ENCODE measurements at regions not wholly inside any gene's neighbourhood (a gene's known extent, or its start where the extent isn't known, plus 50 kb on each side); places are given as distances from the start of the nearest gene placed in this dataset.

DNA sequence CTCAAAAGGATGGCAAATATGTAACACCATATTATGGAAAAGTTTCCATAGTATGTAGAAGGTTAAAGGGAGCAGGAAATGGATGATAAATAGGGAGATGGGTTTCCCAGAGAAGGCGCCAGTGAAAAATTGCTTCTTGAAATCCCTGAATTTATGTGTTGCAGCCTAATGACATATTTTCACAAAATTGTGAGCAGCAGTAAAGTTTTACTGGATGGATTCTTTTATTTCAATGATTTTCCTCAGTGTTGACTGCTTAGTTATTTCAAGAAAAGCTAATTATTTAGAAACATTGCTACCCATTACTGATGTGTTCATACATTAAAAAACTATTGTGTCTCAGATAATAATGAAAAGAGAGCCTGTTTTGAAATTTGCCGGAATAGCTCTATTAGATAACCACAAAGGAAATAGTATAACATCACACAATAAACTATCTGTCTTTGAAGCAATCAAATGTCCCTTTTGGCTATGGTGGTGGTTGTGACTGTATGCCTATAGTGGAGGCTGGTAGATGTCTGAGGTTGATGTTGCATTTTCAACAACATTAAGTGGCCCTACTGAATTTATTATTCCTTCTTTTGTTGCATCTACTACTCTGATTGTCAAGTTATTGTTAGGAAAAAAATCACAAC, 169.9 kb upstream of the HAND2 start:
- H3K9me3 Mint-ChIP-seq, result peaks cover 4% of the 10 kb centered on the region
- no peaks in the 10 kb centered on the region for H3K27me3 Mint-ChIP-seq
- H3K4me3 Mint-ChIP-seq, result no peak overlapping the region
- H3K36me3 Mint-ChIP-seq, result no peaks in the 10 kb centered on the region
- no peak for ATAC-seq
- no peaks in the 10 kb centered on the region for H3K4me1 Mint-ChIP-seq
- H3K27ac Mint-ChIP-seq, result no peak overlapping the region

GRCh38 chr4:173698557-173699262, 168.7 kb upstream of the HAND2 start:
- Mint-ChIP-seq H3K4me3 (no peak overlapping the region), H3K4me1 (no peaks in the 10 kb centered on the region)
- no peak for ATAC-seq

DNA sequence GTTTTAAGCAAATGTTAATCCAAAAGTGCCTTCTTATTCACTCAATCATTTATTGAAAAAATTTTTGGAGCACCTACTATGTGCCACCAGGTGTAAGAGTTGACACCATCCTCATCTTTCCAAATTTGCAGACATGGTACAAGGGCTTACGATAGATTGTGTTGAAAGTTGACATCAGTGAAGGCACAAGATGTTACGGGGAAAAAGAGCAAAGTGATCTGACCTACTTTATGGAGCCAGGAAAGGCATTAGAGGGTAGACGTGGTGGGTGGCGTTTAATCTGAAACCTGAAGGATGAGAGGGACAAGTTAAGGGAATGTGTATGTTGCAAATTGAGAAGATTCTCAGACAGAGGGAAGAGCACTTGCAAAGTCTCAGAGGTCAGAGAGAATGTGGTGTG, 167.8 kb upstream of the HAND2 start:
- Mint-ChIP-seq H3K4me3 (no peak overlapping the region), H3K4me1 (no peaks in the 10 kb centered on the region), H3K9me3 (peaks cover 4% of the 10 kb centered on the region), H3K27me3 (no peaks in the 10 kb centered on the region), H3K27ac (no peak overlapping the region), H3K36me3 (no peaks in the 10 kb centered on the region)
- ATAC-seq, result no peak

More at GRCh38 chr4:173698557-173699262, 168.7 kb upstream of the HAND2 start:
- H3K9me3 Mint-ChIP-seq, result peaks cover 4% of the 10 kb centered on the region
- H3K36me3 Mint-ChIP-seq, result no peaks in the 10 kb centered on the region
- H3K27me3 Mint-ChIP-seq, result no peaks in the 10 kb centered on the region
- no peak overlapping the region for H3K27ac Mint-ChIP-seq

GRCh38 chr4:173696551-173696950, 166.5 kb upstream of the HAND2 start:
- Mint-ChIP-seq H3K4me1 (no peaks in the 10 kb centered on the region), H3K27me3 (no peaks in the 10 kb centered on the region), H3K36me3 (no peaks in the 10 kb centered on the region), H3K9me3 (peaks cover 8% of the 10 kb centered on the region), H3K4me3 (no peak overlapping the region), H3K27ac (no peak overlapping the region)
- ATAC-seq, result no peak

- no peaks in the 10 kb centered on the region for H3K36me3 Mint-ChIP-seq
- no peak for ATAC-seq
- H3K27me3 Mint-ChIP-seq, result no peaks in the 10 kb centered on the region
- H3K27ac Mint-ChIP-seq, result no peak overlapping the region
- no peak overlapping the region for H3K4me3 Mint-ChIP-seq
- H3K9me3 Mint-ChIP-seq, result peaks cover 8% of the 10 kb centered on the region
- H3K4me1 Mint-ChIP-seq, result no peaks in the 10 kb centered on the region
Measured at GRCh38 chr4:173696011-173696410, 166.0 kb upstream of the HAND2 start.

DNA sequence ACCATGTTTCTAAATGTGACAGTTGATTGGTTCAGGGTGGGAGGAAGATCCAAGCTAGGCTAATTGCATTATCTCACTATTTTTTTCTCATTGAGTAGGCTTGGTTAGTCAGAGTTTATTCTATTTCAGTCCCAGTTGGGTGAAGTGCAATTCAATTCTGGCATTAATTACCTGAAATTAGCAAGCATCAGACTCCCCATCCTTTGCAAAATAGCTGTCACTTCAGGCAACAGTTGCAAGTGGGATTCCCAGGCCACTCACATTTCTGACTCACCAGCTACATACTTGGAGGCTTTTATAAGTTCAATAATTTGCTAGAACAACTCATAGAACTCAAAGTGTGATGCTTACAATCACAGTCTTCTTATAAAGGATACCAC, 155.8 kb upstream of the HAND2 start:
- ATAC-seq, result no peak
- H3K36me3 Mint-ChIP-seq, result no peaks in the 10 kb centered on the region
- H3K4me3 Mint-ChIP-seq, result no peak overlapping the region
- no peaks in the 10 kb centered on the region for H3K27me3 Mint-ChIP-seq
- no peak overlapping the region for H3K27ac Mint-ChIP-seq
- no peaks in the 10 kb centered on the region for H3K4me1 Mint-ChIP-seq
- no peaks in the 10 kb centered on the region for H3K9me3 Mint-ChIP-seq

GRCh38 chr4:173685165-173685830, 155.3 kb upstream of the HAND2 start:
- Mint-ChIP-seq H3K27me3 (no peaks in the 10 kb centered on the region), H3K9me3 (no peaks in the 10 kb centered on the region), H3K4me3 (no peak overlapping the region), H3K27ac (no peak overlapping the region), H3K4me1 (no peaks in the 10 kb centered on the region), H3K36me3 (no peaks in the 10 kb centered on the region)
- no peak for ATAC-seq

GRCh38 chr4:173684223-173684622, 154.2 kb upstream of the HAND2 start:
- Mint-ChIP-seq H3K4me3 (no peak overlapping the region), H3K36me3 (no peaks in the 10 kb centered on the region), H3K4me1 (no peaks in the 10 kb centered on the region), H3K27ac (no peak overlapping the region), H3K9me3 (no peaks in the 10 kb centered on the region), H3K27me3 (no peaks in the 10 kb centered on the region)
- no peak for ATAC-seq

- Mint-ChIP-seq H3K27me3 (no peaks in the 10 kb centered on the region), H3K9me3 (peaks cover under 1% of the 10 kb centered on the region), H3K36me3 (no peaks in the 10 kb centered on the region), H3K4me3 (no peak overlapping the region), H3K4me1 (no peaks in the 10 kb centered on the region), H3K27ac (no peak overlapping the region)
- no peak for ATAC-seq
Measured at GRCh38 chr4:173682609-173683008, 152.6 kb upstream of the HAND2 start.

DNA sequence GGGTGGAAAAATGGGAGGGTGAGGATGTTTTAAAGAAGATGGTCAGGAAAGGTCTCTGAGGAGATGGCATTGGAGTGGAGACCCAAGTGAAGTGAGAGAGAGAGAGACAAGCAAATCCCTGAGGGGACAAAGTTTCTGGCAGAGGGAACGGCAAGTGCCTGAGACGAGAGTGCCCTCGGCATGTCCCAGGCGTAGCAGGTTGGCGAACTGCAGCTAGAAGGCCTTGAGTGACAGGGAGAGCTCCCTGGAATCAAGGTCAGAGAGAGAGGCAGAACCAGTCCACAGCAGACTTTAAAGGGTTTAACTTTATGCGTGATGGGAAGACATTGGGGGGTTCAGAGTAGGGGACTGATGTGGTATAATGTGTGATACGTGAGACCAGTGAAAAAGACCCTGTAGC, 150.2 kb upstream of the HAND2 start:
- ATAC-seq, result no peak
- Mint-ChIP-seq H3K4me3 (no peak overlapping the region), H3K27me3 (no peaks in the 10 kb centered on the region), H3K9me3 (peaks cover 4% of the 10 kb centered on the region), H3K4me1 (no peaks in the 10 kb centered on the region), H3K36me3 (no peaks in the 10 kb centered on the region), H3K27ac (no peak overlapping the region)

- no peak for ATAC-seq
- Mint-ChIP-seq H3K4me3 (no peak overlapping the region), H3K36me3 (no peaks in the 10 kb centered on the region), H3K27ac (no peak overlapping the region), H3K27me3 (no peaks in the 10 kb centered on the region), H3K9me3 (peaks cover 4% of the 10 kb centered on the region), H3K4me1 (no peaks in the 10 kb centered on the region)
Measured at GRCh38 chr4:173675446-173675845, 145.4 kb upstream of the HAND2 start.

DNA sequence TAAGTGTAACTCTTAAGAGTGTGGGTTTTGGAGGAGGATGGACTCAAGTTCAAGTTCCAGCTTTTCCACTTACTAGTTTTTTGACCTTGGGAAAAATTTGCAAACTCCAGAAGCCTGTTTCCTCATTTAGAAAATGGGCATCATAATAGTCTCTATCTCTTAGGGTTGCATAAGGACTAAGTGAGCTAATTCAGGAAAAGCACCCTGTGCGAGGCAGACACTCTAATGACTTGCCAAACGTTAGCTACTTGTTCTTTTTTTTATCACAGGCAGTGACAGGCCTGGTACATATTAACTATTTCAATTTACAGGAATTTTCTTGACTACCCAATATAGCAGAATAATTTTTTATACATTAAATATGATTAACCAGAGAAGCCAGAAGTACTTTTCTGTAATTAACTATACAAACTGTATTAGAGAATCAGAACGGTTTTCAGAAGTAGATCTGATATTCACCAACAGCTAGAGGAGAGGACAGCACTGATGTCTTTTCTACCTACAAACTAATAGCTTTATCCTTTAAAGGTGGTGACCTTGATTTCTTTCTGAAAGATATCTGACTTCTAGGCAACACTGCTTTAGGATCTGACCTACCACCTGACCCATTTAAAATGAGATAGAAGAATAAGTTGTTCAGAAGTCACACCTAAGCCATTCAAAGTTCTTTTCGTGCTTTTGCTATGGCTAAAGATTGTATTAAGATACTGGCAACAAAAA, 139.6 kb upstream of the HAND2 start:
- H3K27ac Mint-ChIP-seq, result no peak overlapping the region
- H3K4me3 Mint-ChIP-seq, result no peak overlapping the region
- no peaks in the 10 kb centered on the region for H3K9me3 Mint-ChIP-seq
- H3K4me1 Mint-ChIP-seq, result no peaks in the 10 kb centered on the region
- H3K36me3 Mint-ChIP-seq, result no peaks in the 10 kb centered on the region
- no peak for ATAC-seq
- H3K27me3 Mint-ChIP-seq, result no peaks in the 10 kb centered on the region

DNA sequence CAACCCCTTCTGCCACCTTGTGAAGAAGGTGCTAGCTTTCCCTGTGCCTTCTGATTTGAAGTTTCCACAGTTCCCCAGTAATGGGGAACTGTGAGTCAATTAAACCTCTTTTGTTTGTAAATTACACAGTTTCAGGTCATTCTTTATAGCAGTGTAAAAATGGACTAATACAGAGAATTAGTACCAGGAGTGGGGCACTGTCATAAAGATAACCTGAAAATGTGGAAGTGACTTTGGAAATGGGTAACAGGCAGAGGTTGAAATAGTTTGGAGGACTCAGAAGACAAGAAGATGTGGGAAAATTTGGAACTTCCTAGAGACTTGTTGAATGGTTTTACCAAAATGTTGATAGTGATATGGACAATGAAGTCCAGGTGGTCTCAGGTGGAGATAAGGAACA, 131.0 kb upstream of the HAND2 start:
- H3K9me3 Mint-ChIP-seq, result peaks cover 10% of the 10 kb centered on the region
- no peak overlapping the region for H3K27ac Mint-ChIP-seq
- no peaks in the 10 kb centered on the region for H3K27me3 Mint-ChIP-seq
- H3K36me3 Mint-ChIP-seq, result no peaks in the 10 kb centered on the region
- H3K4me1 Mint-ChIP-seq, result no peaks in the 10 kb centered on the region
- no peak for ATAC-seq
- H3K4me3 Mint-ChIP-seq, result no peak overlapping the region

- Mint-ChIP-seq H3K9me3 (peaks cover 3% of the 10 kb centered on the region), H3K4me1 (no peaks in the 10 kb centered on the region), H3K27me3 (no peaks in the 10 kb centered on the region), H3K4me3 (no peak overlapping the region), H3K27ac (no peak overlapping the region), H3K36me3 (no peaks in the 10 kb centered on the region)
- no peak for ATAC-seq
Measured at GRCh38 chr4:173656898-173657297, 126.9 kb upstream of the HAND2 start.

DNA sequence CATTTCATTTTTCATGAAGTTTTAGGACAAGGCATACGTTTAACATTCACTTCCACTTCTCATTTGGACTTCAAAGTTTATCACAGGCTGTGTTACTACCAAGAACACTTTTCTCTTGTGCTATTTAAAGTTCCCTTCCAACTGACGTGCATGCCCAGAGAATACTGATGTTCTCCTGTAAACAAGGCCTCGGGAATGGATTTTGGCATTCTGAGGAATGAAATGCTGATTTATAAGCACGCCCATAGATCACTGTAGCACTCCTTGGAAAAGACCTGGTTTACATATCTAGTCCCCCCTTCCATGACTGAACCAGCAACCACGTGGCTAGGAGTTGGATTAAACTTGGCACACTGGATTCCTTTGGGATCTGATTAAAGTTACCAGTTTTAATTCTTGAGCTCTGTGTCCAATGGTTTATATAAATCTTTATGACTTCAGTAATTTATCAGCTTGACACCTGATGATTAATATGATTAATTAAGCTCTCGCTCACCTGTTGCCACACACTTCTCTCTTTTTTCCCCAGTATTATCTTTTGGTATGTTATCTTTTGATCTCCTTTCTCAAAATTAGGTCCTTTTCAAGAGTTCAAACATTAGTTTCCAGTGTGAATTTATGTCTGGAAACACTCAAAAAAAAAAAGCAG, 122.4 kb upstream of the HAND2 start:
- no peaks in the 10 kb centered on the region for H3K36me3 Mint-ChIP-seq
- H3K27ac Mint-ChIP-seq, result no peak overlapping the region
- no peak for ATAC-seq
- H3K27me3 Mint-ChIP-seq, result no peaks in the 10 kb centered on the region
- no peak overlapping the region for H3K4me3 Mint-ChIP-seq
- H3K9me3 Mint-ChIP-seq, result no peaks in the 10 kb centered on the region
- H3K4me1 Mint-ChIP-seq, result no peaks in the 10 kb centered on the region
